Ascending aorta (tissue), 2 donors: ENCODE measurements at regions not wholly inside any gene's neighbourhood (a gene's known extent, or its start where the extent isn't known, plus 50 kb on each side); places are given as distances from the start of the nearest gene placed in this dataset.

Experiments
- DNase-seq, 2 donors: peaks; one replicate each; pipeline ENCODE4 v3.0.0-alpha.2; 2019; ENCODE audit warnings: low spot score in 2 of 2
- H3K27ac ChIP-seq, 2 donors: fragments of 200-600 bp; sonication (generic); one replicate each; pipeline ENCODE4 v1.5.1; 2016 to 2017; ENCODE audit warnings: mild to moderate bottlenecking in 1 of 2
- H3K27me3 ChIP-seq: fragments of 200-600 bp; sonication (generic); one replicate; pipeline ENCODE4 v1.5.1; 2017
- H3K36me3 ChIP-seq, 2 donors: fragments of 200-600 bp; sonication (generic); one replicate each; pipeline ENCODE4 v1.5.1; 2016
- H3K4me1 ChIP-seq, 2 donors: fragments of 200-600 bp; sonication (generic); one replicate each; pipeline ENCODE4 v1.5.1; 2016 to 2017; ENCODE audit warnings: mild to moderate bottlenecking in 1 of 2
- H3K4me3 ChIP-seq, 2 donors: fragments of 200-600 bp; sonication (generic); one replicate each; pipeline ENCODE4 v1.5.1; 2016 to 2017; ENCODE audit warnings: mild to moderate bottlenecking in 1 of 2
- H3K9me3 ChIP-seq, 2 donors: fragments of 200-600 bp; sonication (generic); one replicate each; pipeline ENCODE4 v1.5.1; 2016
- CTCF ChIP-seq, 3 experiments: fragments of 200-600 bp in 2 of 3; fragments of 450-650 bp in 1 of 3; sonication (generic) in 2 of 3; IDR thresholded peaks; one replicate each; pipeline ENCODE4 v1.5.1; 2016 to 2019; ENCODE audit warnings: antibody characterized with exemption in 3 of 3, mild to moderate bottlenecking in 1 of 3, moderate library complexity in 1 of 3
- intact Hi-C: fragments of 100-400 bp; cut with DNase I; formaldehyde crosslinking; loops from one replicate; pipeline ENCODE4 v1.15.1; 2023

GRCh38 chr4:135694066-135694465 is 1492.5 kb upstream of the PABPC4L start:
- intact Hi-C loops: no loop called here
- no peaks in the 10 kb centered on the region for H3K4me1 ChIP-seq
- no peak overlapping the region for H3K4me3 ChIP-seq
- no peak for TF ChIP-seq CTCF (IDR thresholded peaks at IDR 0.05)
- H3K9me3 ChIP-seq: no peaks in the 10 kb centered on the region
- no peaks in the 10 kb centered on the region for H3K27me3 ChIP-seq
- no peaks in the 10 kb centered on the region for H3K36me3 ChIP-seq
- DNase-seq: no peak
- no peak overlapping the region for H3K27ac ChIP-seq

GRCh38 chr4:135684001-135684400 is 1482.4 kb upstream of the PABPC4L start:
- H3K36me3 ChIP-seq: no peaks in the 10 kb centered on the region
- no peak for DNase-seq
- no peaks in the 10 kb centered on the region for H3K4me1 ChIP-seq
- H3K4me3 ChIP-seq: no peak overlapping the region
- no peak for TF ChIP-seq CTCF (IDR thresholded peaks at IDR 0.05)
- H3K9me3 ChIP-seq: no peaks in the 10 kb centered on the region
- H3K27ac ChIP-seq: no peak overlapping the region
- intact Hi-C loops: no loop called here
- no peaks in the 10 kb centered on the region for H3K27me3 ChIP-seq

GRCh38 chr4:135672202-135672601 is 1470.6 kb upstream of the PABPC4L start:
- no peak overlapping the region for H3K27ac ChIP-seq
- no peaks in the 10 kb centered on the region for H3K4me1 ChIP-seq
- DNase-seq: no peak
- no peaks in the 10 kb centered on the region for H3K36me3 ChIP-seq
- no peak for TF ChIP-seq CTCF (IDR thresholded peaks at IDR 0.05)
- no peaks in the 10 kb centered on the region for H3K27me3 ChIP-seq
- no peaks in the 10 kb centered on the region for H3K9me3 ChIP-seq
- intact Hi-C loops: no loop called here
- H3K4me3 ChIP-seq: no peak overlapping the region

GRCh38 chr4:135670548-135670947 is 1469.0 kb upstream of the PABPC4L start:
- Histone ChIP-seq H3K27ac (no peak overlapping the region), H3K27me3 (no peaks in the 10 kb centered on the region), H3K36me3 (no peaks in the 10 kb centered on the region), H3K9me3 (no peaks in the 10 kb centered on the region), H3K4me1 (no peaks in the 10 kb centered on the region), H3K4me3 (no peak overlapping the region)
- intact Hi-C loops: no loop called here
- DNase-seq: no peak
- TF ChIP-seq CTCF (IDR thresholded peaks at IDR 0.05): no peak
